ENCODE measurements at regions not wholly inside any gene's neighbourhood (a gene's known extent, or its start where the extent isn't known, plus 50 kb on each side); places are given as distances from the start of the nearest gene placed in this dataset.

- TF ChIP-seq CTCF (IDR thresholded peaks at IDR 0.05) (no peak), POLR2A (IDR thresholded peaks at IDR 0.05) (no peak)
Measured at GRCh38 chr16:6822041-6822440, 510.6 kb upstream of the RBFOX1 start.
